GM19372 (cell line): ENCODE measurements at regions not wholly inside any gene's neighbourhood (a gene's known extent, or its start where the extent isn't known, plus 50 kb on each side); places are given as distances from the start of the nearest gene placed in this dataset.
"Not testable (repeated sequence)": the region's sequence is repeated elsewhere in the genome, so short reads cannot be mapped to it uniquely, and the experiment has no call there.

Experiments used
- ATAC-seq: cut with Tn5 transposase; IDR thresholded peaks from one replicate; pipeline ENCODE4 v1.9.1; 2021; ENCODE audit warnings: mild to moderate bottlenecking, low read depth, moderate library complexity; ENCODE audit not compliant: unreplicated experiment

DNA sequence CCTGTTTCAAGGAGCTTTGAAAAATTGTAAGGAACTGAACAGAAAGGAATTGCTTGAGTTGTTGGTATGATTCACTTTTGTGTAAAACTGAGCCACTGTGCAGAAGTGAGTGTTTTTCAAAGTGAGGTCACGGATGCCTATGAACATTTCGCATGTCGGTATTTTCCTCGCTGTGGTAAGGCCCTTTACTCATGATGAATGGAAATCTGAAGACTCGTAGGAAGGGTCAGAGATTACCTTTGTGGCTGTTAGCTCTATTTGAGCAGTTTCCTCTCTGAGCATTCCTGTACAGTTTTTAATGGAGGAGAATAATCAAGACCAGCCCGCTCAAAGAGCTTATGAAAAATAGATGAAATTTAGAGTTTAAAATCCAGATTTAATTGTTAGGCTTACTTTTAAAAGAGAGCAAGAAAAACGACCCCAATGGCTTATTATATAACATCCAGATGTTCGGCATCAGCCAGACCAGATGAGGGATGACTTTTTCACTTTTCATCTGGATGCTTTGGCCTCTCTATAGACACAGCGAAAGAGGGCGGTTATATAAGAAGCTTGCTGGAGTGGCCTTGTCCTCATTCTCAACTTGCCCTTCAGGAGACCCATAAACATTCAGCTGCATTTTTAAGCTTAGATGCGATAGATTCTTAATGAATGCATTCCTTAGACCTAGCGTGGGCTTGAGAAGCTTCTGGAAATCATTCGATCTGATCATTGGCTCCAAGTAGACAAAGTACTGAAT, 99.5 kb downstream of the CD83 start:
- no peak for ATAC-seq

DNA sequence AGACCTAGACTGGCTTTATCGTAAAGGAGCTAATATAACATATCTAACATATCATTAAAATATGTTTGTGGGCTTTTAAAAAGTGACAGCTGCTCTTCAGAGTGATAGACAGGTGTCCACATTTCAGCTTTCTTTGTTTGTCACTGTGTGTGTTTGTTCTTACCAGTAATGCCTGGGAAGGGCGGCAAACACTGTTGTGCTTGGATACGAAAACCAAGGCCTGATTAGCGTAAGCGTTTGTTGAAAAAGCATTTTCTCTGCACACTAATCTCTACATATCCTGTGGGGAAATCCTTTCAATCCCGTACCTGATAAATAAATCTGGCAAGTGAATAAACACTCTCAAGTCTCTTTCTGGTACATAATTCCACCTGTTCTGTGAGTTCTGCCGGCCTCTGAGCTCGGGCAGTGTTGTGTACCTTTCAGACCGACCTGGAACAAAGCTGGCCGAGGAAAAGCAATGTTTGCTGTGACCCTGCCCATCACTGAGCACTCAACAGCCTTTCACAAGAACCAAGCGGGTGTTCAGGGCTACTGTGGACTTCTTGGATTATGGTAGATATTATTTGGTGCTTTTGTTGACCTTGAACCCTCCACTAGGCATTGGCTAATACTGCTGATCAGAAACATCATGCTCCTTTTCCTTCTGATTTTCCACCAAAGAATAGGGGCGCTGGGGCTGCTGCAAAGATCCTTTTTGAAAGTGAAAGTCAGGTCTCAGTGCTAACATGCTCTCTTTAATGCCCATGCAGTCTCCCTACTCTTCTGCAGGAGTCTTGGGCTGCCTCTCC, 100.4 kb downstream of the CD83 start:
- ATAC-seq = no peak

DNA sequence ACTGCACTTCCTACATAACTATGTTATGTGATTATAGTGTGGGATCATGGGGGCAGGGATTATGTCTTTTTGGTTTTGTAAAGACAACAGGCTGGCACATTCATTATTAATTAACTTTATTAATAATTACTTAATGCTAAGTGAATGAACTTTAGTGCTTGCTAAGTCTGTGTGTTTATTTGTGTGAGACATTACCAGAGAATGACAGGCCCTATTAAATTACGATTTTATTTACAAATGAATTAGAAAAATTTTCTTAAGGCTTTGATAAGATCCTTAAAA, 100.9 kb downstream of the CD83 start:
- ATAC-seq = no peak

DNA sequence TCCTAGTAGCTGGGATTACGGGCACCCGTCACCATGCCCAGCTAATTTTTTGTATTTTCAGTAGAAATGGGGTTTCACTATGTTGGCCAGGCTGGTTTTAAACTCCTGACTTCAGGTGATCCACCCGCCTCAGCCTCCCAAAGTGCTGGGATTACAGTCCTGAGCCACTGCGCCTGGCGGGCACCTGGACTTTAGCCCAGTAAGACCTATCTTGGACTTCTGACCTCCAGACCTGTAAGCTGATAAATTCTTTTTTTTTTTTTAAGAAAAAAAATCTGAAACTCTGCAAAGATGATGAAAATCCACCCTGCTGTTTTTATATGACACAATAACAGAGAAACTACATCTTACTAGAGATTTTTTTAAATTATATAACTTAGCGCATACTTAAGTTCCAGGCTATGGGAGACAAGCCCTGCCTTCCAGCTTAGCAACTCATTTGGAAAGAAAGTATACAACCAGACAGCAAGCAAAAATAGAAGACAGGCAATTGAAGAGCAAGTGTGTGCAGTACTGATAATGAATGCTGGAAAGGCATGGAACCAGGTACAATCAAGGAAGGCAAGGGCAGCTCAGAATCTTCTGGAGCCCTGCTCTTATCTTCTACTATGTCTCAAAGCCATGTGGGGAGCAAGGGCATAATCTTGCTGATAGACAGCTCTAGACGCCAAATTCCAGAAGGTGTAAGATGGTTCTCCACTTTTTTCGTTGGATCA, 104.2 kb downstream of the CD83 start:
- no peak for ATAC-seq

DNA sequence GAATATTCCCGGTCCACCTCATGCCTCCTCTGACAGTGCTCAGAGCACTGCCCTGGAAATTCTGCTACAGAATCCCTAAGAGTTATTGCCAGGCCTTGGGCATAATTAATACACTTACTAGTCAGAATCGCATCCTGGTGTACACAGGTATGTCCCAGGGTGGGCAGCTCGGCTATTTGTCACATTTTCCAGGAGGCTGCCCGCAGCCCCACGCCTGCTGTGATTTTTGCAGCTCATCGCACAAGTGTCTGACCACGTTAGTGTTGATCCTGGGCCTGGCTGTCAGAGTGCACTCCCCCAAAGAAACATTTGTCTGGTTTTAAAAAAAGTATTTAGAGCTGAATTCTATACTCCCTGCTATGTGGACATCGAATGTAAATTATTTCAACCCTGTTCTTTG, 105.4 kb downstream of the CD83 start:
- ATAC-seq = no peak

DNA sequence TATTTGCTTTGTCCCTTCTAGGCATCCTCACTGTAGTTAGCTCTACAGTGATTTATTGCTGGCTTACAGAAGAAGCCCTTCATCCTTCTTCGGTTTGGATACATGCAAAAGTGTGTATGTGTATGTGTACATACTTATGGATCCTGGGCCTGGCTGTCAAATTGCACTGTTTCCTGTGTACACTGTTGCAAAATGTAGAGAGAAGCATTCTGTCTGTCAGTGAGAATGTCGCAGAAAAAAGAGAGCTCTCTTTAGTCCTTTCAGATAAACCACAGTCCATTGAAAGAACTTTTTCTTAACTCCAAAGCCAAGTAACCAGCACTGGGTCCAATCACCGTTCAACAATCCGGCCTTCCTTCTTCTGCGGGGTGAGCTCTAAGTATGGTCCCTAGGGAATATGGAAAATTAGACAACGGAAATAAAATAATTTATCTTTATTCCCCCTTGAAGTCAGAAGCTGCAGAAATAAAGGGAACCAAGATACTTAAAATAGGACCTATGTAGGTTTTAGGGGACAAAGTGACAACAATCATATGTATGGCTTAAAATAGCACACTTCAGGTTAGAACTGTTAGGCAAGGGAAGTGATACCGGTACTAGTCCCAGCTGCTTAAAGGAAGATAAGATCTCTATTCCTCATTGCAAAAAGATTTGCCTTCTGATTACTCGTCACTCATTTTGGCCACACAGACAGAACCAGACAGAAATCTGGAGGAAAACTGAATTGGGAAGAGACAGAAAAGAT, 107.0 kb downstream of the CD83 start:
- no peak for ATAC-seq

DNA sequence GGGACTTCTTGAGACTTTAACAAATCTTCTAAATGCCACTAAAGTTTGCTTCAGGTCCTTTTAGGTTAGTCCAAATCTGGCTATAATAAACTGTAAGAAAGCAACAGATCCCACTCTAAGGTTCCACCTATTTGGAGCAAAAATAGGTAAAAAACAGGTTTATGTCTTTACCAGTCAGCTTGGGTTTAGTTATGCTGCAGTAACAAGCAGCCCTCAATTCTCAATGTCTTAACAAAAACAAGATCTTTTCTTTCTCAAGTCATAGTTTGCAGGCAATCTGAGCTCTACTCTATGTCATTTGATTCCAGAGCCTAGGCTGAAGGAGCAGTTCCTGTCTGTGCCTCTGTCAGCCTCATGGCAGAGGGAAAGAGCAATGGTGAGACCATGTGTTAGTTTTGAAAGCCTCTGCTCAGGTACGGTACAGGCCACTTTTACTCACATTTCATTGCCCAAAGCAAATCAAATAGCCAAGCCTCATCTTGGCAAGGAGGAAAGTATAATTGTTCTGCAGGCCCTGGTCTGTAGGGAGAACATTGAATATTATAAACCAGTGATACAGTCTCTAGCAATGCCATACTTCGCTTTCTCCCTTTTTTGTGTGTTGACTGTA, 108.6 kb downstream of the CD83 start:
- ATAC-seq = no peak

DNA sequence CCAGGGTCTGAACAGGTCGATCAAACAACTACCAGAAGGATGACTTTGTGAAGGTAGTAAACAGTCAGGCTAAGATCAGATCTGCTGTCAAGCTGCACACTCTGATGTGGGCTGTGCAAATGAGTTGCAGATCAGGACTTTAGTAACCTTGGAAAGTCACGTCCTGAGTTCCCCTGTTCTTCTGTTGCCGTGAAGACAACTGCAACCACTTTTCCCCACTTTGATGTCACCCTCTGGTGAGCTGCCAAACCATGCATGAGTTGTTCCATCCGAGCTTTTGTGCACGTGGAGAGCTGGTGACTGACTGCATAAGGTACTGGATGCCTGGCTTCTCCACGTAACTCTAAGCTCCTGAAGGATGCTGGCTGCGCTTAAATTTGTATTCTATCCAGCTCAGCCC, 111.0 kb downstream of the CD83 start:
- no peak for ATAC-seq

DNA sequence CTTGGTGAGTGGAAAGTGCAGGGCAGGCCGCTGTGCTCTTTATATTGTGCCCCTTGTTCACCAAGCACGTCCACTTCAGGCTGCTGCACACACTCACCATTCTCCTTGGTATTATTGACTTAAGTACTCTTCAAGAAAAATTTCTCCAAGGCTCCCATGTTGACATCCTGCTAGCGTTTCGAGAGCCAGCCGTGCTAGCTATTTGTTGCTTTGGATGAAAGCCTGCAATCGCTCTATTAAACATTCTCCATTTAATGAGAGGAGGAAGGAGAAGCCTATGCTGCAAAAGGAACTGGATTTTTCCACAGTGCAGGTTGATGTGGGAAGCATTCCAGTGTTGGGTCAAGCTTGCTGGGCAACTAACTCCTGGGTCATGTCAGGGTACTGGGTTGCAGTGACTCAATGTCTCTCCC, 113.5 kb downstream of the CD83 start:
- no peak for ATAC-seq

DNA sequence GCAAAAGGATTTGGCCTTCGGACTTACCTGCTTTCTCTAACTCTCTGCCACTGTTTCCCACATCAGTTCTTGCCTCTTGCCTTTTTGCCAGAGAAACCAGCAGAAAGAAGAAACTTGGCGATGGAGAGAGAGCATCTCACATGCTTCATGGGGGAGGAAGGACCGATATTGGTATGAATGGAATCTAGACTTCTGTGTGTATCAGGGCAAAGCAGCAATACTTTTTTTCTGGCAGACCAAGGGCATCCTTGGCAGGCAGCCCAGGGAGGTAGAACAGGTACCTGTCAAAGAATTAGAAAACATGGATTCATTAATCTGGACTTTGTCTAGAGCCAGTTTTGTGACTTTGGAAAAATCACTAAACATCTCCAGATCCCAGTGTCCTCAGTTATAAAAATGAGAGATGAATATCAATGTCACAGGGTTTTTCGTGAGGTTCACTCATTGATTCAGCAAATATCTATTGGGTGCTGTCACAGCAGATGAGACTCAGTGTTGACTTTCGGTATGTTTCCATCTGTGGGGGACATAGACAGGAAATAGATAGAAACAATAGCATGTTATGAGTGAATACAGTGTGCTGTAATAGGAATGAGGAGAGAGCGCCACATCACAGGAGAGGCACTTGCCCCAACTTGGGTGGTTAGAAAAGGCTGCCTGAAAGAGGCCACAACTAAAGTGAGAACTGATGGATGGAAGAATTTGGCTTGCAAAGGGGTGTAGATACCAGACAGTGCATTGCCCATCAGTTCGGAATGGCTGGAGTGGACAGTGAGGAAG, 114.1 kb downstream of the CD83 start:
- no peak for ATAC-seq

DNA sequence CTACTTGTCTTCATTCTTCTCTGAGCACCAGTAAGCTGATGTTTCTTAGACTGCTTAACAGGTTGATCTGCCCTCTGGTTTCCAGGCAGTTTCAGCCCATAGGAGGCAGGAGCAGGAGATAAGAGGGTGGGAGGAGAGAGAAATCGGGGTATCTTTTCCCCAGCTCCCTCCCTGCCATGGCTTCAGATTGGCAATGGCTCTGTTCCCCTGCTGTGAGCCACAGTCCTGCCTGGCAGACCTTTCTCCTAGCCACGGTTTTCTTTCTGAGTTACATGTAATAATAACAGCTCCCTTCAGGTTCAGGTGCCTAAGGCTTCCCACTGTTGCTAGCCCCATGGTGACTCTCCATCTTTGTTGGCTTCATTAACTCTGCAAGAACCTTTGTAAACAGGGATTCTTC, 115.3 kb downstream of the CD83 start:
- ATAC-seq = no peak

DNA sequence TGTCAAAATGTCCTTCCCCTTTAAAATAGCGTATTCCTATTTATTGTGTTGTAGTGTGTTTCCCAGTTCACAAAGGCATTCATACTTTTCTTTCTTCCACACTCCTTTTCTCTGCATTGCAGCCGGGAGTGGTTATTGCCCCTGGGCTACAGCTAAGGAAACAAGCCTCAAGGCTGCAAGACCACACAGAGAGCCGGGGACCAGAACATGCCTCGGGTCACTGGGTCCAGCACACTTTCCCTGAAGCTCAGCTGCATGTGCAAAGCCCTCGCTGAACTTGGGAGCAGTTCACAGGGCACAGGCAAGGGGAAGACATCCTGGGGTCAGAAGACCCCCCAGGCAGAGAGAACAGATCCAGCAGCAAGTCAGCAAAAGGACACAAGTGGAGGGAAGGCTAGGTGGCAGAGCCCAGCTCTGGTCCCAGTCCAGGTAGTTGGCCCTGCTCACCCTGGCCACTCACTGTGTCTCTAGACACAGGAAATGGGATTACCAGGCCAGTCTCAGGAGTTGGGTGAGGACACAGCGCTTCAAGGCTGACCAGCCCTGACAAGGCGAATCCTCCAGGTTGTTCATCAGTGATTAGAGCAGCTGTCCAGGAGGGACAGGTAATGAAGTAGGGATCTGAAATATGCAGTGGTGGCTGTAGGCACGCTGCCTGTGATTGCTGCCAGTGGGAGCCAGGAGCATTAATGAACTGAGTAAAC, 118.2 kb downstream of the CD83 start:
- ATAC-seq = no peak

DNA sequence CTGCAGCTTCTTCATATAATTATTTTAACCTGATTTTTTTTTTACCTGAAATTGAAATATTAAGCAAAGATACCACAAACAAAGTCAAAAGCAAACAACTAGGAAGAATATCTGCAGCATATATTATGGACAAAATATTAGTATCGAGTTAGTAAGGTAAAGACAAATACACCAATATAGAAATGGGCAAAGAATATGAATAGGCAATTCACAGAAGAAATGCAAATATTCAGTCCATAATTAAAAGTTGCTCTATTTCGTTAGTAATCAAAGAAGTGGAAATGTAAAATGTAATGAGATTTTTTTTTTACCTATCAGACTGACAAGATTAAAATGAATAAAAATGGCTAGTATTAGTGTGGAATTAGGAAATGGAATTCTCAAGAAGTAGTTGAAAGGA, 121.5 kb downstream of the CD83 start:
- no peak for ATAC-seq

DNA sequence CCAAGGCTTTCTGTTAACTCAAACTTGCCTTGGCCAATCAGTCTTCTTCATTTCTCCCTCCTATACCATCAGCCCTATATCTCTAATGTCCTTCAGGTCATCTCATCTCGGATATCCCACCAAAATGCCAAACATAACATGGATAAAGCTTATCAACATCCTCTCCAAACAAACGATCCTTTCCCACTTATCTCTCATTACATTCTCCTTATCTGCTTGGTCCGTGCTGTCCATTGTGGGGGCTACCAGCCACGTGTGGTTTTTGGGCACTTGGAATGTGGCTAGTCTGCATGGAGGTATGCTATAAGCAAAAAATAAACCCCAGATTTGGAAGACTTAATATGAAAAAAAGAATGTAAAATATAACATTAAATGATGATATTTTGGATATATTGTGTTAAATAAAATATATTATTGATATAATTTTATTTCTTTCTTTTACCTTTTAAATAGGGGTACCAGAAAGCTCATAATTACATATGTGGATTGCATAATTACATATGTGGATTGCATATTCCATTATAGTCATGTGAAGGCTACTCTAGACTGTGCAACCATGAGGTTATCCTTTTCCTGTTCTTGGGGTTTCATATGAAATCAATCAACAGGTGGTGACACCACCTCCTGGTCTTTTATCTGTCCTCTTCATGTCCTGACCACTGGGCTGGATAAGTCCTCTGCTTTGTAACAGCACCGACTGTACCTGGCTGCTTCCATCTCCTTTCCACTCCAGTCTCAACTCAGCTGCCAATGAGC, 123.0 kb downstream of the CD83 start:
- no peak for ATAC-seq

DNA sequence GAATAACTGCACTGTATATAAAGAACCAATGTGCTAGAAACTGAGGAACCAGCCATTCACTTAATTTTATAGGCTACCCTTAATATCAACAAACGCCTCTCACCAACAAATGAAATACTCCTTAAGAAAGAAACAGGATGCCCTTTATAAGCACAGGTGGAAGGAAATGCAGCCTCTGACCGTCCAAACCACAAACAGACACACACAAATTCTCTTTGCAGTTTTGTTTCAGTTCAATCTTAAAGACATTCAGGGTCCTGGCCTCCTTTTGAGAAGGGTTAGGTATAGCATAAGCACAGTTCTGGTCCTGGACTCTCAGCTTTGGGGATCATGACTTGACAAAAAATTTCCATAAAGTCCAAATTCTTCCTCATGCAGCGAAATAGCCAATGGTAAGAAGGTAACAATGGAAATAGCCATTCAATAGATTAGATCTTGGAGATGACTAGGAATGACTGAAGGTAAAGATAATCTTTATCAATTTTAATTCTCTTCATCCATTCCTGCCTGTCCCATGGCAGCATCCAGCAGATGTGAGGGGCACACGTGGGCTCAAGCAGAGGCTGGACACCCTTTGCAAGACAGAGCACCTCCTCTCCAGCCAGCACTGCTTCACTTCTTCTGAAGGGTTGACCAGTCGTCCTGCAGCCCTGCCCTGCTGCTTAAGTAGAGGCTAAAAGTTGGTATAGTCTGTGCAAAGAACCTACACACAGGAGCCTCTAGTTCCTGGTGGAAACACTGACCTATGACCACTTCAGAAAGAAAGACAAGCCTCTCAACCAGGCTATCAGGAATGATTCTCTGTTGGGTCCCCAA, 123.9 kb downstream of the CD83 start:
- no peak for ATAC-seq

DNA sequence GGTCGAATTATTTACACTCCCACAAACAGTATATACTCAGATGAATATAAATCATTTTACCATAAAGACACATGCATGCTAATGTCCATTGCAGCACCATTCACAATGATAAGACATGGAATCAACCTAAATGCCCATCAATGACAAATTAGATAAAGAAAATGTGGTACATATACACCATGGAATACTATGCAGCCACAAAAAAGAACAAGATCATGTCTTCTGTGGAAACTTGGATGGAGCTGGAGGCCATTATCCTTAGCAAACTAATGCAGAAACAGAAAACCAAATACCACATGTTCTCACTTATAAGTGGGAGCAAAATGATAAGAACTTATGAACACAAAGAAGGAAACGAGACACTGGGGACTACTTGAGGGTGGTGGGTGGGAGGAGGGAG, 125.3 kb downstream of the CD83 start:
- ATAC-seq = not testable (repeated sequence)

DNA sequence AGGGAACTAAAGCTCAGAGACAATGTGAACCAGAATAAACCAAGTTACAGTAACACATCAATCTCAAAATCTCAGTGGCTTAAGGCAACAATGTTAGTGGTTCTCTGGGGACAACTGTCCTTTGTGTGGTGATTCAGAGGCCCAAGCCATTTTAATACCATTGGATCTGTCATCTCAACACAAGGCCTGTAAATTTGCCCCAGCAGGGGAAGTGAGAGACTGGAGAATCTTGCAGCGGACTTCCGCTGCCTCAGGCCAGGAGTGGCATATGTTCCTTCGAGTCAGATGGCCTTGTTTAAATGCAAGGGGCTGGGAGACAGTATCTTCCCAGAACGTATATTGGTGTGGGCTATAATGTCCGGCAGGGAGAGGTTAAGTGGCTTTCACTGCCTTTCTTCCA, 126.0 kb downstream of the CD83 start:
- no peak for ATAC-seq

DNA sequence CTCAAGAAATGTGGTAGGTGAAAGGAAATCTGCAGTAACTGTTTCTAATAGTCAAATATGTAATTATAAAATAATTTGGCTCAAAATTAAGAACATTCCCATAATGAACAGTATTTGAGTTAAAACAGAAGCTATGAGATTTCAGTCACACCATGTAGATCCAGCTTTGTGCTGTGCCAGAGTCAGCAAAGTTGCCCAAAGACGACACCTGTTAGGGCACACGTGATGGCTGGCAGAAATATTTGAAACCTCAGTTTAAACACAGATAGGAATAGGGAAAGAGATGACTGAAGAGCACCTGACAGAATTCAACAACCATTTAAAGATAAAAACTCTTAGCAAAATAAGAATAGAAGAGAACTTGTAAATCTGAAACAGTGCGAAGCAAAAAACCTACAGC, 129.3 kb downstream of the CD83 start:
- no peak for ATAC-seq
